ENCODE measurements at regions not wholly inside any gene's neighbourhood (a gene's known extent, or its start where the extent isn't known, plus 50 kb on each side); places are given as distances from the start of the nearest gene placed in this dataset.

DNA sequence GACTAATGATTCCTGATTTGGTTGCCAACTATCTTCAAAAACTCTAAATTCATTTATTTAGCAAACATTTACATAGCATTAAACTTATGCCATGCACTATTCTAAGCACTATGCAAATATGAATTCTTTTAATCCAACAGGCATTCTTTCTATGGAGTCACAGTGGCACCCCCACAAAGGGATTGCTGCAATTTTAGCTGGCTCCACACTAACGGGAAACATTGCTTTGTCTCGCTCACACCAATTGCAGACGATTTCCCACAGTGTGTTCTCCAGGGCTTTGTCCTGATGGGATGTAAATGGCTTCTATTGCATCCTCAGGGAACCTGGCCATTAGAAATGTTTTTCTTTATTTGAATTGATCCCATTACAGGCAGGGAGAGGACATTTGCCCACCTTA, 259.1 kb downstream of the BARHL2 start:
- H3K4me2 ChIP-seq (ENCODE audit: low read length): no peak overlapping the region
- no peaks in the 10 kb centered on the region for H3K4me1 ChIP-seq (ENCODE audit: insufficient read depth, low read length, severe bottlenecking)
- TF ChIP-seq, protein P1, sequence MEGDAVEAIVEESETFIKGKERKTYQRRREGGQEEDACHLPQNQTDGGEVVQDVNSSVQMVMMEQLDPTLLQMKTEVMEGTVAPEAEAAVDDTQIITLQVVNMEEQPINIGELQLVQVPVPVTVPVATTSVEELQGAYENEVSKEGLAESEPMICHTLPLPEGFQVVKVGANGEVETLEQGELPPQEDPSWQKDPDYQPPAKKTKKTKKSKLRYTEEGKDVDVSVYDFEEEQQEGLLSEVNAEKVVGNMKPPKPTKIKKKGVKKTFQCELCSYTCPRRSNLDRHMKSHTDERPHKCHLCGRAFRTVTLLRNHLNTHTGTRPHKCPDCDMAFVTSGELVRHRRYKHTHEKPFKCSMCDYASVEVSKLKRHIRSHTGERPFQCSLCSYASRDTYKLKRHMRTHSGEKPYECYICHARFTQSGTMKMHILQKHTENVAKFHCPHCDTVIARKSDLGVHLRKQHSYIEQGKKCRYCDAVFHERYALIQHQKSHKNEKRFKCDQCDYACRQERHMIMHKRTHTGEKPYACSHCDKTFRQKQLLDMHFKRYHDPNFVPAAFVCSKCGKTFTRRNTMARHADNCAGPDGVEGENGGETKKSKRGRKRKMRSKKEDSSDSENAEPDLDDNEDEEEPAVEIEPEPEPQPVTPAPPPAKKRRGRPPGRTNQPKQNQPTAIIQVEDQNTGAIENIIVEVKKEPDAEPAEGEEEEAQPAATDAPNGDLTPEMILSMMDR (IDR thresholded peaks at IDR 0.05; ENCODE audit: low read length): no peak
- no peak for TF ChIP-seq EZH2 (IDR thresholded peaks at IDR 0.05; ENCODE audit: borderline replicate concordance, low read length)
- H3K36me3 ChIP-seq (ENCODE audit: insufficient read depth, low read length): no peaks in the 10 kb centered on the region
- H3F3A ChIP-seq (ENCODE audit: insufficient read depth, low read length): no peaks in the 10 kb centered on the region
- no peaks in the 10 kb centered on the region for H3K79me2 ChIP-seq (ENCODE audit: insufficient read depth, low read length)
- H3K9ac ChIP-seq (ENCODE audit: low read length): no peak overlapping the region
- no peak overlapping the region for H3K27ac ChIP-seq (ENCODE audit: low read depth, low read length, poor library complexity, severe bottlenecking)
- H3K9me2 ChIP-seq (ENCODE audit: low read depth, low read length): no peaks in the 10 kb centered on the region
- H2AFZ ChIP-seq (ENCODE audit: low read length): no peak overlapping the region
- H3K4me3 ChIP-seq (ENCODE audit: low read depth, low read length, poor library complexity, severe bottlenecking): no peak overlapping the region
- no peaks in the 10 kb centered on the region for H3K27me3 ChIP-seq (ENCODE audit: insufficient read depth, low read length)
- no peaks in the 10 kb centered on the region for H4K20me1 ChIP-seq (ENCODE audit: insufficient read depth, low read length)
- no peaks in the 10 kb centered on the region for H3K9me3 ChIP-seq (ENCODE audit: low read length)

DNA sequence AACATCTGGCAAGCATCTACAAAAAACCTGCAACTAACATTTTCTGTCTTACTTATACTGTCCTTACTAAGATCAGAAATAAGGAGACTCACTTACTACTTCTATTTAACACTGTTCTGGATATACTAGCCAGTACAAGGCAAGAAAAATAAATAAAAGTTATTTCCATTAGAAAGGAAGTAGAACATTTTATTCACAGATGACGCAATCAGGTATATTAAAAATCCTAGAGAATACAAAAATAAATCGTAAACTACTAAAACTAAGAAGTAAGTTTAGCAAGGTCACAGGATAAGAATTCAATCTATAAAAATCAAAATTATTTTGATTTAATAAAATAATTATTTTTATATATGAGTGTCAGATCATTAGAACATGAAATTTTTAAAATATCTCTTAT, 264.6 kb downstream of the BARHL2 start:
- no peak for TF ChIP-seq EZH2 (IDR thresholded peaks at IDR 0.05; ENCODE audit: borderline replicate concordance, low read length)
- TF ChIP-seq, protein P1 (IDR thresholded peaks at IDR 0.05; ENCODE audit: low read length): no peak
- H3K4me1 ChIP-seq (ENCODE audit: insufficient read depth, low read length, severe bottlenecking): no peaks in the 10 kb centered on the region

DNA sequence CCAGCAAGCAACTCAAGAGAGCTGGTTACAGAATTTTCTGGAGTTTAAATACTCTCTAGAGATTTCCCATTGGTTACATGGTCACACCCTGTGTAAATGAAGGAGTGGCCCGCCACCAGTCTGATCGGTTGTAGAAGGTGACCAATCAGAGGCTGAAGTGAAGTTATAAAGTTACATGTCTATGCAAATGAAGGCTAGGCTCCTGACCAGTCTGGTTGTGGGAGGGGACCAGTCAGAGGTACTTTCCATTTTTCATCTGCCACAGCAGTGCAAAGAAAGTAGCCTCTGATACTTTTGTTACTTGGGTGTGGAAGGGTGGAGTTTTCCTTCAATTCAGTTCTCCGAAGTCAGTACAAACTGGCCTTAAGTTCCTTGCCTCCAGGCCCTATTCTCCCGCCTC, 273.7 kb downstream of the BARHL2 start:
- Histone ChIP-seq H3K9ac (ENCODE audit: low read length) (no peak overlapping the region), H3K79me2 (ENCODE audit: insufficient read depth, low read length) (no peaks in the 10 kb centered on the region), H3K27ac (ENCODE audit: low read depth, low read length, poor library complexity, severe bottlenecking) (no peak overlapping the region), H4K20me1 (ENCODE audit: insufficient read depth, low read length) (no peaks in the 10 kb centered on the region), H3K9me3 (ENCODE audit: low read length) (no peaks in the 10 kb centered on the region), H2AFZ (ENCODE audit: low read length) (no peak overlapping the region), H3K9me2 (ENCODE audit: low read depth, low read length) (no peaks in the 10 kb centered on the region), H3F3A (ENCODE audit: insufficient read depth, low read length) (no peaks in the 10 kb centered on the region), H3K36me3 (ENCODE audit: insufficient read depth, low read length) (no peaks in the 10 kb centered on the region), H3K4me3 (ENCODE audit: low read depth, low read length, poor library complexity, severe bottlenecking) (no peak overlapping the region), H3K4me2 (ENCODE audit: low read length) (no peak overlapping the region), H3K27me3 (ENCODE audit: insufficient read depth, low read length) (no peaks in the 10 kb centered on the region), H3K4me1 (ENCODE audit: insufficient read depth, low read length, severe bottlenecking) (no peaks in the 10 kb centered on the region)
- TF ChIP-seq EZH2 (IDR thresholded peaks at IDR 0.05; ENCODE audit: borderline replicate concordance, low read length): no peak
- TF ChIP-seq, protein P1 (IDR thresholded peaks at IDR 0.05; ENCODE audit: low read length): no peak

More for the DNA sequence above, 264.6 kb downstream of the BARHL2 start:
- H3K4me3 ChIP-seq (ENCODE audit: low read depth, low read length, poor library complexity, severe bottlenecking): no peak overlapping the region
- no peak overlapping the region for H3K27ac ChIP-seq (ENCODE audit: low read depth, low read length, poor library complexity, severe bottlenecking)
- H4K20me1 ChIP-seq (ENCODE audit: insufficient read depth, low read length): no peaks in the 10 kb centered on the region
- H2AFZ ChIP-seq (ENCODE audit: low read length): no peak overlapping the region
- no peak overlapping the region for H3K9ac ChIP-seq (ENCODE audit: low read length)
- H3K9me3 ChIP-seq (ENCODE audit: low read length): no peaks in the 10 kb centered on the region
- H3K36me3 ChIP-seq (ENCODE audit: insufficient read depth, low read length): no peaks in the 10 kb centered on the region
- no peaks in the 10 kb centered on the region for H3F3A ChIP-seq (ENCODE audit: insufficient read depth, low read length)
- no peaks in the 10 kb centered on the region for H3K79me2 ChIP-seq (ENCODE audit: insufficient read depth, low read length)
- no peaks in the 10 kb centered on the region for H3K27me3 ChIP-seq (ENCODE audit: insufficient read depth, low read length)
- H3K4me2 ChIP-seq (ENCODE audit: low read length): no peak overlapping the region
- H3K9me2 ChIP-seq (ENCODE audit: low read depth, low read length): no peaks in the 10 kb centered on the region
